ENCODE measurements at regions not wholly inside any gene's neighbourhood (a gene's known extent, or its start where the extent isn't known, plus 50 kb on each side); places are given as distances from the start of the nearest gene placed in this dataset.
A peak's percentile ranks its signal among the peaks of the same experiment; 100 is the strongest.

GRCh38 chr11:92687724-92688123 is 281.7 kb upstream of the MTNR1B start:
- H3K4me3 ChIP-seq (ENCODE audit: low read depth, low read length), result no peak overlapping the region
- DNase-seq (ENCODE audit: low read depth), result no peak
- TF ChIP-seq, protein P1, sequence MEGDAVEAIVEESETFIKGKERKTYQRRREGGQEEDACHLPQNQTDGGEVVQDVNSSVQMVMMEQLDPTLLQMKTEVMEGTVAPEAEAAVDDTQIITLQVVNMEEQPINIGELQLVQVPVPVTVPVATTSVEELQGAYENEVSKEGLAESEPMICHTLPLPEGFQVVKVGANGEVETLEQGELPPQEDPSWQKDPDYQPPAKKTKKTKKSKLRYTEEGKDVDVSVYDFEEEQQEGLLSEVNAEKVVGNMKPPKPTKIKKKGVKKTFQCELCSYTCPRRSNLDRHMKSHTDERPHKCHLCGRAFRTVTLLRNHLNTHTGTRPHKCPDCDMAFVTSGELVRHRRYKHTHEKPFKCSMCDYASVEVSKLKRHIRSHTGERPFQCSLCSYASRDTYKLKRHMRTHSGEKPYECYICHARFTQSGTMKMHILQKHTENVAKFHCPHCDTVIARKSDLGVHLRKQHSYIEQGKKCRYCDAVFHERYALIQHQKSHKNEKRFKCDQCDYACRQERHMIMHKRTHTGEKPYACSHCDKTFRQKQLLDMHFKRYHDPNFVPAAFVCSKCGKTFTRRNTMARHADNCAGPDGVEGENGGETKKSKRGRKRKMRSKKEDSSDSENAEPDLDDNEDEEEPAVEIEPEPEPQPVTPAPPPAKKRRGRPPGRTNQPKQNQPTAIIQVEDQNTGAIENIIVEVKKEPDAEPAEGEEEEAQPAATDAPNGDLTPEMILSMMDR (IDR thresholded peaks at IDR 0.05; ENCODE audit: insufficient read depth, low read depth, low read length), result no peak

DNA sequence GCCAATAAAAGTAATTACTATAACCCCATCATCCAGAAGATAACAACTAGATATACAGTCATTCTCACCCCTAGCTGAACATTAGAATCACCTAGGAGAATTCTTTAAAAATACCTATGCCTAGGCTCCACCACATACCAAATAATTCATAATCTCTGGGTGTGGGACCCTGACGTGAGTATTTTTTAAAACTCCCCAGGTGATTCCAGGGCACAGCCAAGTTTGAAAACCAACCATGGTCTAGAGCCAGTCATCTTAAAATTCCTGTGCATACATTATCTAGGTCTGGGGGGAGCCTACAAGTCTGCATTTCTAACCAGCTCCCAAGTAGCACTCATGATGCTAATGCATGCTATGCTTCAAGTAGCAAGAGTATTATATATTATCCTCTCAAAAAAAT is 281.0 kb upstream of the MTNR1B start:
- TF ChIP-seq, protein P1 (IDR thresholded peaks at IDR 0.05; ENCODE audit: insufficient read depth, low read depth, low read length), result no peak

GRCh38 chr11:92692826-92693546 is 276.5 kb upstream of the MTNR1B start:
- no peak for DNase-seq (ENCODE audit: low read depth)

More for the DNA sequence above, 281.0 kb upstream of the MTNR1B start:
- H3K4me3 ChIP-seq (ENCODE audit: low read depth, low read length), result no peak overlapping the region
- no peak for DNase-seq (ENCODE audit: low read depth)

DNA sequence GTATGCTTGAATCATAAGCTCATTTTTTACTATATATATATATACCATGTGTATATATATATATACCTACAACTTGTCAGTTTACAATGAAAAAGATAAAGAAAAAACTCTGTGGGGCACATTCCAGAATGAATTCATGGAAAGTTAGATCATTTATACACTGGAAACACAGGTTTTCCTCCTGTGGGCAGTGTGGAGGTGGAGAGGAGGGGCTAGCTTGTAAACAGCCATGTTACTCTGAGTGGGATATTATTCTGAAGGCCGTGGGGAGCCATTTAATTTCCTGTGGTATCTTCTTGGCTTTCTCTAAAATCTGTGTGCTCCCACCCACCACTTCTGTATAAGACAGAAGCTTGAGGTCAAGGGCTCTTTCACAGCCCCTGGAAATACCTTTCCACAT is 273.4 kb upstream of the MTNR1B start:
- H3K4me3 ChIP-seq (ENCODE audit: low read depth, low read length), result no peak overlapping the region
- DNase-seq (ENCODE audit: low read depth), result no peak
- TF ChIP-seq, protein P1 (IDR thresholded peaks at IDR 0.05; ENCODE audit: insufficient read depth, low read depth, low read length), result no peak

More at GRCh38 chr11:92692826-92693546, 276.5 kb upstream of the MTNR1B start:
- H3K4me3 ChIP-seq (ENCODE audit: low read depth, low read length), result no peak overlapping the region
- TF ChIP-seq, protein P1 (IDR thresholded peaks at IDR 0.05; ENCODE audit: insufficient read depth, low read depth, low read length), result no peak

- H3K4me3 ChIP-seq (ENCODE audit: low read depth, low read length), result no peak overlapping the region
- peak; percentile 15 for DNase-seq (ENCODE audit: low read depth)
- TF ChIP-seq, protein P1 (IDR thresholded peaks at IDR 0.05; ENCODE audit: insufficient read depth, low read depth, low read length), result no peak
These were observed 271.8 kb upstream of the MTNR1B start for GRCh38 chr11:92697461-92698312.

- no peak for DNase-seq (ENCODE audit: low read depth)
- TF ChIP-seq, protein P1 (IDR thresholded peaks at IDR 0.05; ENCODE audit: insufficient read depth, low read depth, low read length), result no peak
- no peak overlapping the region for H3K4me3 ChIP-seq (ENCODE audit: low read depth, low read length)
These were observed 270.7 kb upstream of the MTNR1B start for GRCh38 chr11:92698742-92699141.

Data from fibroblast of villous mesenchyme (primary cell).